Lung (tissue), 11 donors: ENCODE measurements at regions not wholly inside any gene's neighbourhood (a gene's known extent, or its start where the extent isn't known, plus 50 kb on each side); places are given as distances from the start of the nearest gene placed in this dataset.

Experiments used
- ATAC-seq: fragments of 200-7000 bp; cut with Tn5 transposase; one replicate; pipeline ENCODE4 v1.9.1; 2020; ENCODE audit warnings: moderate number of reproducible peaks; ENCODE audit not compliant: insufficient read depth, low FRiP score
- DNase-seq, 3 donors: peaks; one replicate each; pipeline ENCODE4 v3.0.0-alpha.2; 2013 to 2017
- H3K27ac ChIP-seq, 2 donors: one replicate each; pipeline ENCODE4 v1.5.1; 2013; ENCODE audit warnings: mild to moderate bottlenecking in 2 of 2, moderate library complexity in 2 of 2, control low read depth in 1 of 2, inconsistent platforms in 1 of 2, low read depth in 1 of 2, low read length in 1 of 2
- H3K27me3 ChIP-seq, 3 donors: one replicate each; pipeline ENCODE4 v1.5.1; 2013; ENCODE audit warnings: low read length in 2 of 3; ENCODE audit not compliant: control insufficient read depth in 3 of 3, insufficient read depth in 3 of 3
- H3K36me3 ChIP-seq, 4 donors: one replicate each; pipeline ENCODE4 v1.5.1; 2013; ENCODE audit warnings: low read length in 4 of 4, mild to moderate bottlenecking in 1 of 4, moderate library complexity in 1 of 4; ENCODE audit not compliant: control insufficient read depth in 4 of 4, insufficient read depth in 4 of 4
- H3K4me1 ChIP-seq, 5 donors: one replicate each; pipeline ENCODE4 v1.5.1; 2013; ENCODE audit warnings: low read length in 5 of 5, mild to moderate bottlenecking in 2 of 5, moderate library complexity in 1 of 5; ENCODE audit not compliant: control insufficient read depth in 5 of 5, insufficient read depth in 5 of 5
- H3K4me3 ChIP-seq: one replicate; pipeline ENCODE4 v1.5.1; 2013; ENCODE audit warnings: mild to moderate bottlenecking, control low read depth, moderate library complexity
- H3K9ac ChIP-seq, 2 donors: one replicate each; pipeline ENCODE4 v1.5.1; 2013; ENCODE audit warnings: low read length in 2 of 2, control low read depth in 1 of 2; ENCODE audit not compliant: insufficient read depth in 1 of 2
- H3K9me3 ChIP-seq, 4 donors: one replicate each; pipeline ENCODE4 v1.5.1; 2013; ENCODE audit warnings: low read length in 3 of 4, mild to moderate bottlenecking in 1 of 4, moderate library complexity in 1 of 4; ENCODE audit not compliant: control insufficient read depth in 4 of 4, insufficient read depth in 3 of 4
- WGBS, 2 donors: extraction: QIAGEN DNeasy Blood & Tissue Kit; methylation state at CpG; one replicate each; pipeline ENCODE4 v1.1.7; 2013; 5-methylcytosine and 5-hydroxymethylcytosine counted together
- TF ChIP-seq, protein P1 (sequence below): IDR thresholded peaks from 2 replicates; pipeline ENCODE4 v1.5.1; 2012; ENCODE audit warnings: mild to moderate bottlenecking; ENCODE audit errors: control extremely low read depth, extremely low read depth
- donor health status: control.
- donor health status: control.
- donor health status: Bipolar disorder and iron deficiency.
- donor health status: healthy.
- donor health status: DM: yes; HTN: yes; CAD: no.

DNA sequence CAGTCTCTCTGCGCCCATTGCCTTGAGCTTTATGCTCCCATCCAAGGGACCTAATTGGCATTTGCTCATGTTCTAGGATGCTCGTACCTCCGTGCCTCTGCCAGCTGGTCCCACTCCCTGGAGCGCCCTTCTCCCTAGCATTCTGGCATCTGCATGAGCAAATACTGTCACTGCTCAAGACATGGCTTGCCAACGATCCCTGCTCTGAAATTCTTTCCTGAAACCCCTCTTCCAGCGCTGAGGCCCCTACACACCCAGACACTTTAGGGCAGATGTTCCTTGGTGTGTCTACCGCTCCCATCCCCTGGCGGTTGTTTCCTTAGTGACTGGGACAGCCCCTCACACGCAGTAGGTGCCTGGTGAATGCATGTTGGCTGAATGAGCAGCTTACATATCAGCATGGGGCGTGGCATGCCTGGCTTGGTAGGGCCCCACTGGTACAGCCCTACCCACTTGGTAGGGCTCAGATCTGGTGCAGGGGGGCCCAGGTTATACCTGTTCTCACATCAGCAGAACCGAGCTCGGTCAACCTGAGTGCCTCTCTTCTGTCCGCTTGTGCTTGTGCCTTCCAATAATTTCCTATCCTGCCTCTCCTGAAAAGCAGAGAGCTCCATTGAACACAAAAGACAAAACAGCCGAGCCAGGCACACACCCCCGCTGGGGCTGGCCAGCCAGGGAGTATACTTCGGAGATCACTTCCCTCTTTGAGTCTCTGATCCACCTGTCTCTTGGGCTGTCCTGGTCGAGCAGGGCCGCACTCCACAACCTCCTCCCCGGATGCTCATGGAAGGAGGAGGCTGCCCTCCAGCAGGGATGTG is 59.2 kb downstream of the INHBB start:
- Histone ChIP-seq H3K27me3 (peaks cover 0 to 6% (median 0%) of the 10 kb centered on the region in 3 donors), H3K9ac (no peak overlapping the region), H3K27ac (no peak overlapping the region), H3K9me3 (peaks cover 0 to 4% (median 2%) of the 10 kb centered on the region in 4 donors), H3K36me3 (no peaks in the 10 kb centered on the region), H3K4me1 (peaks cover 0 to 4% (median 0%) of the 10 kb centered on the region in 5 donors), H3K4me3 (no peak overlapping the region)
- TF ChIP-seq, protein P1, sequence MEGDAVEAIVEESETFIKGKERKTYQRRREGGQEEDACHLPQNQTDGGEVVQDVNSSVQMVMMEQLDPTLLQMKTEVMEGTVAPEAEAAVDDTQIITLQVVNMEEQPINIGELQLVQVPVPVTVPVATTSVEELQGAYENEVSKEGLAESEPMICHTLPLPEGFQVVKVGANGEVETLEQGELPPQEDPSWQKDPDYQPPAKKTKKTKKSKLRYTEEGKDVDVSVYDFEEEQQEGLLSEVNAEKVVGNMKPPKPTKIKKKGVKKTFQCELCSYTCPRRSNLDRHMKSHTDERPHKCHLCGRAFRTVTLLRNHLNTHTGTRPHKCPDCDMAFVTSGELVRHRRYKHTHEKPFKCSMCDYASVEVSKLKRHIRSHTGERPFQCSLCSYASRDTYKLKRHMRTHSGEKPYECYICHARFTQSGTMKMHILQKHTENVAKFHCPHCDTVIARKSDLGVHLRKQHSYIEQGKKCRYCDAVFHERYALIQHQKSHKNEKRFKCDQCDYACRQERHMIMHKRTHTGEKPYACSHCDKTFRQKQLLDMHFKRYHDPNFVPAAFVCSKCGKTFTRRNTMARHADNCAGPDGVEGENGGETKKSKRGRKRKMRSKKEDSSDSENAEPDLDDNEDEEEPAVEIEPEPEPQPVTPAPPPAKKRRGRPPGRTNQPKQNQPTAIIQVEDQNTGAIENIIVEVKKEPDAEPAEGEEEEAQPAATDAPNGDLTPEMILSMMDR: no peak
- DNase-seq (no peak), ATAC-seq (no peak)
- WGBS, 2 donors: 92 to 94% methylated on average over 19 of the region's 19 CpGs

DNA sequence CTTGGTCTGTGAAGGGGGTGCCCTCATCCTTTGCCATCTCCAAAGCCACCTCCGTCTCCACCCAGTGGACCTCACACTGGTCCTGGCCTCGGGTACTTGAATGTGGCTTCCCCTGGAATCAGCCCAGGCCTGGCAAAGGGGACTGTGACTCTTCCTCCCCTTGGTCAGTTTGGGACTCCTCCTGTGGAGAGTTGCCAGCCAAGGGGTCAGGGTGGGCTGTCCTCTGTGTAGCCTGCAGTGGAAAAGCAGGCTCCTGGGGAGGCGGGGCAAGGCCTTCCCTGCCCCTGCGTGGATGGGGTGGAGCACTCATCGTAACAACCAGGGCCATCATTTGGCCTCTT is 59.8 kb downstream of the INHBB start:
- DNase-seq: no peak
- H3K27ac ChIP-seq: no peak overlapping the region
- peaks cover 0 to 2% (median 0%) of the 10 kb centered on the region in 3 donors for H3K27me3 ChIP-seq
- 83 to 93% methylated on average over 5 of the region's 5 CpGs for WGBS, 2 donors
- peaks cover 0 to 4% (median 0%) of the 10 kb centered on the region in 5 donors for H3K4me1 ChIP-seq
- no peak for ATAC-seq
- peaks cover 0 to 4% (median 2%) of the 10 kb centered on the region in 4 donors for H3K9me3 ChIP-seq
- TF ChIP-seq, protein P1: no peak
- H3K36me3 ChIP-seq: no peaks in the 10 kb centered on the region
- H3K9ac ChIP-seq: no peak overlapping the region
- no peak overlapping the region for H3K4me3 ChIP-seq

DNA sequence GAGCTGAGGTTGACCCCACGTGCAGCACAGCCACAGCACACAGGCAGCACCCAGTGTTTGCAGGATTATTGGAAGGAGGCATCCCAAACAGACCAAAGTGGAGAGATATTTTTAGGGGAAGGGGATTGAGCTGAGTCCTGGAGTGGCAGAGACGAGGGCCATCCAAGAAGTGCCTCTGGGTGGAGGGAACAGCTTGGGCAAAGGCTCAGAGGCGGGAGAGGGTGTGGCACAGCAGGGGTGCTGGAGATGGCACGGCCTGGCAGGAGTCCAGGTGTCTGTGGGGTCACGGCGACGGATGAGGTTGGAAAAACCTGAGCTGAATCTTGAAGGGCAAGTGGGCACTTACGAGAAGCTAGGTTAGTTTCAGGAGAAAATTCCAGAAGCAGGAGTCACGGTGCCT is 60.6 kb downstream of the INHBB start:
- Histone ChIP-seq H3K9ac (no peak overlapping the region), H3K4me1 (peaks cover 0 to 4% (median 0%) of the 10 kb centered on the region in 5 donors), H3K4me3 (no peak overlapping the region), H3K27ac (no peak overlapping the region), H3K9me3 (peaks cover 0 to 4% (median 2%) of the 10 kb centered on the region in 4 donors), H3K27me3 (no peaks in the 10 kb centered on the region), H3K36me3 (no peaks in the 10 kb centered on the region)
- TF ChIP-seq, protein P1: no peak
- WGBS, 2 donors: 81 to 83% methylated on average over 9 of the region's 9 CpGs
- DNase-seq (no peak), ATAC-seq (no peak)
